H1 (cell line): ENCODE measurements at regions not wholly inside any gene's neighbourhood (a gene's known extent, or its start where the extent isn't known, plus 50 kb on each side); places are given as distances from the start of the nearest gene placed in this dataset.

ENCODE experiments used
- CTCF ChIA-PET: fragments of 300-600 bp; sonication (Branson Sonifier 250); formaldehyde crosslinking; loops from one replicate; lab custom pipeline; 2021; ENCODE audit not compliant: partially characterized antibody; lab: Charles Lee
- POLR2A ChIA-PET: fragments of 300-600 bp; sonication (Branson Sonifier 250); formaldehyde crosslinking; loops from one replicate; lab custom pipeline; 2021; ENCODE audit warnings: inconsistent platforms; ENCODE audit not compliant: partially characterized antibody; lab: Charles Lee
- DNase-seq, 2 experiments: peaks; one replicate each; pipeline versions ENCODE4 v3.0.0 to v3.0.0-alpha.2; 2010 to 2022; ENCODE audit warnings: low spot score in 2 of 2, low read depth in 1 of 2, mixed read lengths in 1 of 2
- FAIRE-seq: peaks from 2 replicates; lab custom pipeline; 2011; peaks lifted over from hg19 to GRCh38; lab: Jason Lieb, UNC
- H2AFZ ChIP-seq: 2 replicates; pipeline ENCODE4 v1.8.1; 2012; ENCODE audit warnings: low read length, inconsistent platforms
- H2AK5ac ChIP-seq: 2 replicates; pipeline ENCODE4 v1.6.1; 2013; ENCODE audit warnings: low read depth, low read length
- H2BK120ac ChIP-seq: replicated peaks from 2 replicates; pipeline ENCODE3; 2013; ENCODE audit warnings: low read depth, low read length, inconsistent platforms
- H2BK12ac ChIP-seq: 2 replicates; pipeline ENCODE4 v1.6.1; 2013; ENCODE audit warnings: low read depth, low read length
- H2BK15ac ChIP-seq: 2 replicates; pipeline ENCODE4 v1.6.1; 2013; ENCODE audit warnings: low read length
- H2BK20ac ChIP-seq: 2 replicates; pipeline ENCODE4 v1.6.1; 2013; ENCODE audit warnings: low read length
- H2BK5ac ChIP-seq: 2 replicates; pipeline ENCODE4 v1.6.1; 2013; ENCODE audit warnings: low read depth, low read length
- H3K14ac ChIP-seq: 2 replicates; pipeline ENCODE4 v1.6.1; 2013; ENCODE audit warnings: inconsistent platforms; ENCODE audit not compliant: insufficient read length
- H3K18ac ChIP-seq: 2 replicates; pipeline ENCODE4 v1.6.1; 2013; ENCODE audit warnings: low read length; ENCODE audit errors: extremely low read depth
- H3K23ac ChIP-seq: 2 replicates; pipeline ENCODE4 v1.6.1; 2013; ENCODE audit warnings: inconsistent platforms; ENCODE audit not compliant: insufficient read length
- H3K23me2 ChIP-seq: 2 replicates; pipeline ENCODE4 v1.6.1; 2013; ENCODE audit warnings: low read depth, low read length
- H3K27ac ChIP-seq: 2 replicates; pipeline ENCODE4 v1.6.1; 2011; ENCODE audit warnings: low read depth, low read length, inconsistent platforms
- H3K27me3 ChIP-seq, 4 experiments: replicated peaks in 1 of 4; 1 replicate in 1 of 4; 2 replicates in 3 of 4; pipeline versions ENCODE4 v1.6.1 to v1.8.1; 2011 to 2013; ENCODE audit warnings: low read length in 3 of 4, mild to moderate bottlenecking in 3 of 4, inconsistent platforms in 2 of 4, mixed read lengths in 2 of 4, moderate library complexity in 1 of 4; ENCODE audit not compliant: control insufficient read depth in 3 of 4, insufficient read depth in 3 of 4; ENCODE audit errors: extremely low read depth in 1 of 4
- H3K36me3 ChIP-seq, 4 experiments: 2 replicates each; pipeline versions ENCODE4 v1.6.1 to v1.8.1; 2011 to 2013; ENCODE audit warnings: mild to moderate bottlenecking in 4 of 4, low read length in 3 of 4, moderate library complexity in 2 of 4, control low read depth in 1 of 4, inconsistent platforms in 1 of 4; ENCODE audit not compliant: insufficient read depth in 4 of 4, control insufficient read depth in 2 of 4
- H3K4ac ChIP-seq: replicated peaks from 2 replicates; pipeline ENCODE3; 2013; ENCODE audit warnings: low read length, low read depth, mixed read lengths, inconsistent platforms; ENCODE audit not compliant: insufficient read length
- H3K4me1 ChIP-seq, 4 experiments: replicated peaks in 1 of 4; 1 replicate in 1 of 4; 2 replicates in 3 of 4; pipeline versions ENCODE4 v1.6.1 to v1.8.1; 2011 to 2013; ENCODE audit warnings: low read length in 3 of 4, inconsistent platforms in 2 of 4, mixed read lengths in 1 of 4; ENCODE audit not compliant: insufficient read depth in 4 of 4, control insufficient read depth in 3 of 4
- H3K4me2 ChIP-seq, 2 experiments: 2 replicates each; pipeline versions ENCODE4 v1.6.1 to v1.8.1; 2011 to 2013; ENCODE audit warnings: low read depth in 2 of 2, low read length in 2 of 2, control low read depth in 1 of 2, inconsistent platforms in 1 of 2, mild to moderate bottlenecking in 1 of 2; ENCODE audit not compliant: insufficient read depth in 1 of 2
- H3K4me3 ChIP-seq, 4 experiments: fragments of 200-600, 300-600 bp in 1 of 4; sonication (generic), shearing (Covaris generic), sonication (Bioruptor Twin) in 1 of 4; 2 replicates each; pipeline versions ENCODE4 v1.5.1 to v1.8.1; 2011 to 2016; ENCODE audit warnings: low read length in 4 of 4, low read depth in 3 of 4, control low read depth in 2 of 4, inconsistent platforms in 2 of 4, mild to moderate bottlenecking in 2 of 4, mixed read lengths in 1 of 4, moderate library complexity in 1 of 4; ENCODE audit not compliant: insufficient read depth in 2 of 4; ENCODE audit errors: extremely low read depth in 1 of 4
- H3K56ac ChIP-seq: replicated peaks from 2 replicates; pipeline ENCODE3; 2013; ENCODE audit warnings: low read depth, mild to moderate bottlenecking, mixed read lengths, low read length, inconsistent platforms; ENCODE audit not compliant: insufficient read length
- H3K79me1 ChIP-seq: 2 replicates; pipeline ENCODE4 v1.6.1; 2013; ENCODE audit warnings: low read depth, low read length, control low read depth
- H3K79me2 ChIP-seq, 2 experiments: 2 replicates each; pipeline versions ENCODE4 v1.6.1 to v1.8.1; 2012 to 2013; ENCODE audit warnings: low read length in 2 of 2, mild to moderate bottlenecking in 2 of 2, inconsistent platforms in 1 of 2; ENCODE audit not compliant: insufficient read depth in 2 of 2, control insufficient read depth in 1 of 2
- H3K9ac ChIP-seq, 4 experiments: replicated peaks in 1 of 4; 1 replicate in 1 of 4; 2 replicates in 3 of 4; pipeline versions ENCODE4 v1.6.1 to v1.8.1; 2011 to 2013; ENCODE audit warnings: low read depth in 3 of 4, low read length in 3 of 4, control low read depth in 2 of 4, mild to moderate bottlenecking in 2 of 4, moderate library complexity in 2 of 4, inconsistent platforms in 1 of 4; ENCODE audit errors: extremely low read depth in 1 of 4
- H3K9me3 ChIP-seq, 2 experiments: 2 replicates each; pipeline versions ENCODE4 v1.6.1 to v1.8.1; 2012 to 2013; ENCODE audit warnings: mild to moderate bottlenecking in 2 of 2, moderate library complexity in 2 of 2, control low read depth in 1 of 2, inconsistent platforms in 1 of 2, low read depth in 1 of 2, low read length in 1 of 2, mixed read lengths in 1 of 2; ENCODE audit not compliant: insufficient read depth in 2 of 2
- H4K20me1 ChIP-seq, 2 experiments: replicated peaks in 1 of 2; 2 replicates each; pipeline versions ENCODE3 to v1.8.1; 2011 to 2013; ENCODE audit warnings: inconsistent platforms in 2 of 2, low read length in 2 of 2, mild to moderate bottlenecking in 1 of 2; ENCODE audit not compliant: insufficient read depth in 2 of 2, control insufficient read depth in 1 of 2
- H4K5ac ChIP-seq: 2 replicates; pipeline ENCODE4 v1.6.1; 2013; ENCODE audit warnings: low read length, low read depth, mixed read lengths, inconsistent platforms; ENCODE audit not compliant: insufficient read length
- H4K8ac ChIP-seq: 2 replicates; pipeline ENCODE4 v1.8.0; 2013; ENCODE audit warnings: mild to moderate bottlenecking, moderate library complexity, low read length, inconsistent platforms; ENCODE audit not compliant: insufficient read depth; ENCODE audit errors: extremely low read depth
- H4K91ac ChIP-seq: replicated peaks from 2 replicates; pipeline ENCODE3; 2013; ENCODE audit warnings: low read length, mixed read lengths, inconsistent platforms; ENCODE audit not compliant: insufficient read length
- BCL11A ChIP-seq, 2 experiments: IDR thresholded peaks; one replicate each; pipeline ENCODE4 v1.6.1; 2011; ENCODE audit warnings: low read depth in 2 of 2, low read length in 2 of 2, mild to moderate bottlenecking in 2 of 2
- CBX8 ChIP-seq: fragments of 300-800, 300-1000 bp; sonication (generic); IDR thresholded peaks from 2 replicates; pipeline ENCODE4 v1.7.1; 2016; ENCODE audit warnings: low read depth, low read length, borderline replicate concordance
- CEBPB ChIP-seq: IDR thresholded peaks from 2 replicates; pipeline ENCODE4 v1.6.1; 2012; ENCODE audit warnings: low read depth, low read length
- GABPA ChIP-seq: IDR thresholded peaks from 2 replicates; pipeline ENCODE4 v1.6.1; 2011; ENCODE audit warnings: mild to moderate bottlenecking, low read length, moderate library complexity, borderline replicate concordance; ENCODE audit not compliant: insufficient read depth
- HDAC6 ChIP-seq: IDR thresholded peaks from one replicate; pipeline ENCODE4 v1.7.1; 2012; ENCODE audit warnings: low read depth, mild to moderate bottlenecking, inconsistent platforms, low read length, moderate library complexity
- JUND ChIP-seq: IDR thresholded peaks from 2 replicates; pipeline ENCODE4 v1.6.1; 2011; ENCODE audit warnings: mild to moderate bottlenecking, improper control_type of control experiment, low read length
- KDM1A ChIP-seq: fragments of 200-600, 300-600 bp; sonication (generic); IDR thresholded peaks from 2 replicates; pipeline ENCODE4 v1.7.1; 2016; ENCODE audit warnings: mild to moderate bottlenecking, low read length, borderline replicate concordance
- POLR2AphosphoS5 ChIP-seq: IDR thresholded peaks from 2 replicates; pipeline ENCODE4 v1.6.1; 2011; ENCODE audit warnings: low read depth, low read length
- SP1 ChIP-seq: IDR thresholded peaks from 2 replicates; pipeline ENCODE4 v1.6.1; 2011; ENCODE audit warnings: low read depth, low read length
- YY1 ChIP-seq: IDR thresholded peaks from 2 replicates; pipeline ENCODE4 v1.6.1; 2011; ENCODE audit warnings: low read depth, mild to moderate bottlenecking, low read length
- WGBS, 2 experiments: shearing (Covaris generic) in 1 of 2; methylation state at CpG; one replicate each; pipeline versions ENCODE4 v1.1.6 to v1.1.7; 2013 to 2015; ENCODE audit warnings: low lambda C conversion rate in 2 of 2, mixed read lengths in 2 of 2, inconsistent platforms in 1 of 2, low coverage in 1 of 2, missing lambda C conversion rate in 1 of 2; ENCODE audit not compliant: insufficient replicate concordance in 2 of 2, insufficient coverage in 1 of 2, insufficient read length in 1 of 2; ENCODE audit errors: extremely low coverage in 1 of 2, missing lambda C conversion rate in 1 of 2; 5-methylcytosine and 5-hydroxymethylcytosine counted together

- Histone ChIP-seq H3K36me3 (no peaks in the 10 kb centered on the region; a peak in 1 of 8 replicates), H2BK120ac (no peak overlapping the region), H3K27me3 (no peaks in the 10 kb centered on the region), H4K91ac (no peak overlapping the region), H3K4me2 (no peak overlapping the region), H3K56ac (no peak overlapping the region), H3K23me2 (no peaks in the 10 kb centered on the region), H2BK20ac (no peak overlapping the region), H2AFZ (0 out of 2 replicates have a peak overlapping the region, but pooled peaks have one; percentile 26), H3K4me1 (no peaks in the 10 kb centered on the region), H3K9me3 (no peaks in the 10 kb centered on the region), H3K9ac (no peak overlapping the region), H3K27ac (no peak overlapping the region), H4K5ac (no peak overlapping the region), H4K8ac (no peak overlapping the region), H3K18ac (no peak overlapping the region), H2BK12ac (no peak overlapping the region), H3K79me2 (no peaks in the 10 kb centered on the region), H3K4me3 (no peak overlapping the region), H2BK5ac (no peak overlapping the region), H3K14ac (no peak overlapping the region), H3K79me1 (no peaks in the 10 kb centered on the region), H2AK5ac (no peak overlapping the region), H3K4ac (no peak overlapping the region), H4K20me1 (no peaks in the 10 kb centered on the region), H2BK15ac (no peak overlapping the region), H3K23ac (no peak overlapping the region)
- ChIA-PET CTCF (interaction anchor here (1.2 kb wide), 1 partner anchor 83 kb away, joined by 3 read pairs; no protein-coding TSS in a partner anchor), POLR2A (no interaction called here)
- FAIRE-seq (no peak), DNase-seq (no peak)
- TF ChIP-seq BCL11A (IDR thresholded peaks at IDR 0.05; ENCODE audit: low read depth in 2 of 2, low read length in 2 of 2), result no peak
- no peak for TF ChIP-seq KDM1A
- TF ChIP-seq CEBPB, result no peak
- no peak for TF ChIP-seq GABPA
- TF ChIP-seq SP1, result no peak
- no peak for TF ChIP-seq JUND
- TF ChIP-seq CBX8, result no peak
- TF ChIP-seq YY1, result no peak
- no peak for TF ChIP-seq POLR2AphosphoS5
- TF ChIP-seq HDAC6, result no peak
- 83% methylated on average over 2 of the region's 2 CpGs; no CpG with 5 or more reads in 1 of the 2 experiments for WGBS, 2 experiments
These were observed 550.6 kb downstream of the MATN1 start for GRCh38 chr1:30172757-30173156.
